PC-3 (cell line): ENCODE measurements at regions not wholly inside any gene's neighbourhood (a gene's known extent, or its start where the extent isn't known, plus 50 kb on each side); places are given as distances from the start of the nearest gene placed in this dataset.

ENCODE experiments used
- EZH2 ChIP-seq: fragments of 300-600 bp; sonication (generic); IDR thresholded peaks from one replicate; pipeline ENCODE4 v1.6.1; 2017; ENCODE audit warnings: antibody characterized with exemption, mild to moderate bottlenecking, low read length; ENCODE audit not compliant: unreplicated experiment
- EZH2phosphoT487 ChIP-seq: fragments of 300-600 bp; sonication (generic); IDR thresholded peaks from 2 replicates; pipeline ENCODE4 v1.6.1; 2018; ENCODE audit warnings: mild to moderate bottlenecking, antibody characterized with exemption, low read length, borderline replicate concordance
- TF ChIP-seq, protein P1 (sequence below): fragments of 300-600 bp; sonication (generic); conservative IDR thresholded peaks from 2 replicates; pipeline ENCODE4 v1.5.1; 2017; ENCODE audit warnings: antibody characterized with exemption, low read depth, mild to moderate bottlenecking, low read length

DNA sequence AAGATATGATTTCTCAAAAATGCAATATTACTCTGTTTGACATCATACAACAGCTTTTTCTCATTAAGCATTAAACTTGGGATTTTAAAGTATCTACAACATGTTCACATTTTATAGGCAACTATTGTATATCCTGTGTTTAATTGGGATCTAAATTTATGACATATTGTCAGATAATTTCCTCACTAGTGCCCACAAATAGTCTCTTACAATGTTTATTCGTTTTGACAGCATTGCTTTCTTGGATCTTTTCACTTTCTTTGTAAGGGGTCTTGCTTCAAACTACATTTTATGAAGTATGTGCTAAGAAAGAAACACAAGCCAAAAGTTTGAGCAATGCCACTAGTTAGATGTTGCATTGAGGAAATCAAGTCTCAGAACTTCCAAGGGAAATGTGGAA, 285.1 kb downstream of the TMEM167A start:
- TF ChIP-seq, protein P1, sequence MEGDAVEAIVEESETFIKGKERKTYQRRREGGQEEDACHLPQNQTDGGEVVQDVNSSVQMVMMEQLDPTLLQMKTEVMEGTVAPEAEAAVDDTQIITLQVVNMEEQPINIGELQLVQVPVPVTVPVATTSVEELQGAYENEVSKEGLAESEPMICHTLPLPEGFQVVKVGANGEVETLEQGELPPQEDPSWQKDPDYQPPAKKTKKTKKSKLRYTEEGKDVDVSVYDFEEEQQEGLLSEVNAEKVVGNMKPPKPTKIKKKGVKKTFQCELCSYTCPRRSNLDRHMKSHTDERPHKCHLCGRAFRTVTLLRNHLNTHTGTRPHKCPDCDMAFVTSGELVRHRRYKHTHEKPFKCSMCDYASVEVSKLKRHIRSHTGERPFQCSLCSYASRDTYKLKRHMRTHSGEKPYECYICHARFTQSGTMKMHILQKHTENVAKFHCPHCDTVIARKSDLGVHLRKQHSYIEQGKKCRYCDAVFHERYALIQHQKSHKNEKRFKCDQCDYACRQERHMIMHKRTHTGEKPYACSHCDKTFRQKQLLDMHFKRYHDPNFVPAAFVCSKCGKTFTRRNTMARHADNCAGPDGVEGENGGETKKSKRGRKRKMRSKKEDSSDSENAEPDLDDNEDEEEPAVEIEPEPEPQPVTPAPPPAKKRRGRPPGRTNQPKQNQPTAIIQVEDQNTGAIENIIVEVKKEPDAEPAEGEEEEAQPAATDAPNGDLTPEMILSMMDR: no peak
- no peak for TF ChIP-seq EZH2
- no peak for TF ChIP-seq EZH2phosphoT487
